ENCODE measurements at regions not wholly inside any gene's neighbourhood (a gene's known extent, or its start where the extent isn't known, plus 50 kb on each side); places are given as distances from the start of the nearest gene placed in this dataset.

DNA sequence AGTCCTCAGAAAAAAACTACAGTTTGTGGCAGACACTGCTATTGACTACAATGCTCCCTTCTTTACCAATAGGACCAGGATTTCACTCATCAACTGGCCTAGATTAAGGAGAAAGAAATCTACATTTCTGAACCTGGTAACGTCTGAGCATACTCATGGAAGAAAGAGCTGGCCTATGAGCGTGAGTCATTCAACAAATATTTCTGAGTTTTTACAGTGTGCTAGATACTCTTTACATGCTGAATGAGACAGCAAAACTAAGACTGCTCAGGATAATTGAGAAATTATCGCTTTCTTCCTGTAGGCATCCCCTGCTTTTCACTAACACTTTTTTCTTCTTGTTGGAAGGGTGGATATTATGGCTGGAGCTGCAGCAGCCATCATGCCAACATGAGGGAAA is 609.7 kb downstream of the TNS3 start (continued):
- TF ChIP-seq, protein P1, sequence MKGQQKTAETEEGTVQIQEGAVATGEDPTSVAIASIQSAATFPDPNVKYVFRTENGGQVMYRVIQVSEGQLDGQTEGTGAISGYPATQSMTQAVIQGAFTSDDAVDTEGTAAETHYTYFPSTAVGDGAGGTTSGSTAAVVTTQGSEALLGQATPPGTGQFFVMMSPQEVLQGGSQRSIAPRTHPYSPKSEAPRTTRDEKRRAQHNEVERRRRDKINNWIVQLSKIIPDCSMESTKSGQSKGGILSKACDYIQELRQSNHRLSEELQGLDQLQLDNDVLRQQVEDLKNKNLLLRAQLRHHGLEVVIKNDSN (CRISPR knock-in tag; IDR thresholded peaks at IDR 0.05), result no peak
- no peak for TF ChIP-seq JUN (CRISPR knock-in tag; IDR thresholded peaks at IDR 0.05)

DNA sequence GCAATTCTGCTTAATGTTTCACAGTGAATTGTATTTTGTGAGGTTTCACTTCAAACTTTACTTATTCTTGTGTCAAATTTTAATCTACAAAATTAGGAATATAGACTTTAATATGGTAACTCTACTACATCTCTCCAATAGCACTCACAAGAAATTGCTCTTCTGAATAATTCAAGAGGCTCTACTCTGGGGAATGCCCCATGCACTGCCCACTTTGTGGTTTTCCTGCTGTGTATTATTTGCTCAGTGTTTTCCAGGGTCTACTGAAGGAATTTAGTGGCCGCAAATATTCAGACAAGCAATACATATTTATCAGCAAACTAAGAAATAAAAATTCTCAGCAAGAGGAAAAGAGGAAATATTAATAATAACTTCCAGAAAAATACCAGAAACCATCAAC is 611.4 kb downstream of the TNS3 start:
- CTCF ChIA-PET, result no interaction called here
- no peak overlapping the region for H3K4me3 Mint-ChIP-seq
- H3K27ac Mint-ChIP-seq, result no peak overlapping the region
- no peaks in the 10 kb centered on the region for H3K4me1 Mint-ChIP-seq
- DNase-seq (ENCODE audit: low spot score) (no peak), ATAC-seq (no peak)
- POLR2A ChIA-PET, result no interaction called here
- no peaks in the 10 kb centered on the region for H3K36me3 Mint-ChIP-seq
- H3K9me3 Mint-ChIP-seq, result peaks cover 16% of the 10 kb centered on the region
- no peaks in the 10 kb centered on the region for H3K27me3 Mint-ChIP-seq (ENCODE audit: low read depth)
- TF ChIP-seq NR2C2 (CRISPR knock-in tag; IDR thresholded peaks at IDR 0.05), result no peak
- no peak for TF ChIP-seq CREM (CRISPR knock-in tag; IDR thresholded peaks at IDR 0.05)
- no peak for TF ChIP-seq RORB (CRISPR knock-in tag; IDR thresholded peaks at IDR 0.05)
- TF ChIP-seq, protein P2, sequence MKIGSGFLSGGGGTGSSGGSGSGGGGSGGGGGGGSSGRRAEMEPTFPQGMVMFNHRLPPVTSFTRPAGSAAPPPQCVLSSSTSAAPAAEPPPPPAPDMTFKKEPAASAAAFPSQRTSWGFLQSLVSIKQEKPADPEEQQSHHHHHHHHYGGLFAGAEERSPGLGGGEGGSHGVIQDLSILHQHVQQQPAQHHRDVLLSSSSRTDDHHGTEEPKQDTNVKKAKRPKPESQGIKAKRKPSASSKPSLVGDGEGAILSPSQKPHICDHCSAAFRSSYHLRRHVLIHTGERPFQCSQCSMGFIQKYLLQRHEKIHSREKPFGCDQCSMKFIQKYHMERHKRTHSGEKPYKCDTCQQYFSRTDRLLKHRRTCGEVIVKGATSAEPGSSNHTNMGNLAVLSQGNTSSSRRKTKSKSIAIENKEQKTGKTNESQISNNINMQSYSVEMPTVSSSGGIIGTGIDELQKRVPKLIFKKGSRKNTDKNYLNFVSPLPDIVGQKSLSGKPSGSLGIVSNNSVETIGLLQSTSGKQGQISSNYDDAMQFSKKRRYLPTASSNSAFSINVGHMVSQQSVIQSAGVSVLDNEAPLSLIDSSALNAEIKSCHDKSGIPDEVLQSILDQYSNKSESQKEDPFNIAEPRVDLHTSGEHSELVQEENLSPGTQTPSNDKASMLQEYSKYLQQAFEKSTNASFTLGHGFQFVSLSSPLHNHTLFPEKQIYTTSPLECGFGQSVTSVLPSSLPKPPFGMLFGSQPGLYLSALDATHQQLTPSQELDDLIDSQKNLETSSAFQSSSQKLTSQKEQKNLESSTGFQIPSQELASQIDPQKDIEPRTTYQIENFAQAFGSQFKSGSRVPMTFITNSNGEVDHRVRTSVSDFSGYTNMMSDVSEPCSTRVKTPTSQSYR (CRISPR knock-in tag; IDR thresholded peaks at IDR 0.05), result no peak
- TF ChIP-seq, protein P3, sequence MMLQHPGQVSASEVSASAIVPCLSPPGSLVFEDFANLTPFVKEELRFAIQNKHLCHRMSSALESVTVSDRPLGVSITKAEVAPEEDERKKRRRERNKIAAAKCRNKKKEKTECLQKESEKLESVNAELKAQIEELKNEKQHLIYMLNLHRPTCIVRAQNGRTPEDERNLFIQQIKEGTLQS (CRISPR knock-in tag; conservative IDR thresholded peaks at IDR 0.05), result no peak
- TF ChIP-seq, protein P4, sequence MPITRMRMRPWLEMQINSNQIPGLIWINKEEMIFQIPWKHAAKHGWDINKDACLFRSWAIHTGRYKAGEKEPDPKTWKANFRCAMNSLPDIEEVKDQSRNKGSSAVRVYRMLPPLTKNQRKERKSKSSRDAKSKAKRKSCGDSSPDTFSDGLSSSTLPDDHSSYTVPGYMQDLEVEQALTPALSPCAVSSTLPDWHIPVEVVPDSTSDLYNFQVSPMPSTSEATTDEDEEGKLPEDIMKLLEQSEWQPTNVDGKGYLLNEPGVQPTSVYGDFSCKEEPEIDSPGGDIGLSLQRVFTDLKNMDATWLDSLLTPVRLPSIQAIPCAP (CRISPR knock-in tag; IDR thresholded peaks at IDR 0.05), result no peak
- TF ChIP-seq, protein P5, sequence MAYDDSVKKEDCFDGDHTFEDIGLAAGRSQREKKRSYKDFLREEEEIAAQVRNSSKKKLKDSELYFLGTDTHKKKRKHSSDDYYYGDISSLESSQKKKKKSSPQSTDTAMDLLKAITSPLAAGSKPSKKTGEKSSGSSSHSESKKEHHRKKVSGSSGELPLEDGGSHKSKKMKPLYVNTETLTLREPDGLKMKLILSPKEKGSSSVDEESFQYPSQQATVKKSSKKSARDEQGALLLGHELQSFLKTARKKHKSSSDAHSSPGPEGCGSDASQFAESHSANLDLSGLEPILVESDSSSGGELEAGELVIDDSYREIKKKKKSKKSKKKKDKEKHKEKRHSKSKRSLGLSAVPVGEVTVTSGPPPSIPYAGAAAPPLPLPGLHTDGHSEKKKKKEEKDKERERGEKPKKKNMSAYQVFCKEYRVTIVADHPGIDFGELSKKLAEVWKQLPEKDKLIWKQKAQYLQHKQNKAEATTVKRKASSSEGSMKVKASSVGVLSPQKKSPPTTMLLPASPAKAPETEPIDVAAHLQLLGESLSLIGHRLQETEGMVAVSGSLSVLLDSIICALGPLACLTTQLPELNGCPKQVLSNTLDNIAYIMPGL (CRISPR knock-in tag; IDR thresholded peaks at IDR 0.05), result no peak
- TF ChIP-seq, protein P6, sequence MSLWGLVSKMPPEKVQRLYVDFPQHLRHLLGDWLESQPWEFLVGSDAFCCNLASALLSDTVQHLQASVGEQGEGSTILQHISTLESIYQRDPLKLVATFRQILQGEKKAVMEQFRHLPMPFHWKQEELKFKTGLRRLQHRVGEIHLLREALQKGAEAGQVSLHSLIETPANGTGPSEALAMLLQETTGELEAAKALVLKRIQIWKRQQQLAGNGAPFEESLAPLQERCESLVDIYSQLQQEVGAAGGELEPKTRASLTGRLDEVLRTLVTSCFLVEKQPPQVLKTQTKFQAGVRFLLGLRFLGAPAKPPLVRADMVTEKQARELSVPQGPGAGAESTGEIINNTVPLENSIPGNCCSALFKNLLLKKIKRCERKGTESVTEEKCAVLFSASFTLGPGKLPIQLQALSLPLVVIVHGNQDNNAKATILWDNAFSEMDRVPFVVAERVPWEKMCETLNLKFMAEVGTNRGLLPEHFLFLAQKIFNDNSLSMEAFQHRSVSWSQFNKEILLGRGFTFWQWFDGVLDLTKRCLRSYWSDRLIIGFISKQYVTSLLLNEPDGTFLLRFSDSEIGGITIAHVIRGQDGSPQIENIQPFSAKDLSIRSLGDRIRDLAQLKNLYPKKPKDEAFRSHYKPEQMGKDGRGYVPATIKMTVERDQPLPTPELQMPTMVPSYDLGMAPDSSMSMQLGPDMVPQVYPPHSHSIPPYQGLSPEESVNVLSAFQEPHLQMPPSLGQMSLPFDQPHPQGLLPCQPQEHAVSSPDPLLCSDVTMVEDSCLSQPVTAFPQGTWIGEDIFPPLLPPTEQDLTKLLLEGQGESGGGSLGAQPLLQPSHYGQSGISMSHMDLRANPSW (CRISPR knock-in tag; conservative IDR thresholded peaks at IDR 0.05; ENCODE audit: low read depth), result no peak
- no peak for TF ChIP-seq HMGA2 (CRISPR knock-in tag; IDR thresholded peaks at IDR 0.05)
- no peak for TF ChIP-seq GRHL2 (CRISPR knock-in tag; IDR thresholded peaks at IDR 0.05; ENCODE audit: insufficient replicate concordance, severe bottlenecking)
- TF ChIP-seq ZNF396 (CRISPR knock-in tag; IDR thresholded peaks at IDR 0.05; ENCODE audit: borderline replicate concordance), result no peak
- TF ChIP-seq, protein P7, sequence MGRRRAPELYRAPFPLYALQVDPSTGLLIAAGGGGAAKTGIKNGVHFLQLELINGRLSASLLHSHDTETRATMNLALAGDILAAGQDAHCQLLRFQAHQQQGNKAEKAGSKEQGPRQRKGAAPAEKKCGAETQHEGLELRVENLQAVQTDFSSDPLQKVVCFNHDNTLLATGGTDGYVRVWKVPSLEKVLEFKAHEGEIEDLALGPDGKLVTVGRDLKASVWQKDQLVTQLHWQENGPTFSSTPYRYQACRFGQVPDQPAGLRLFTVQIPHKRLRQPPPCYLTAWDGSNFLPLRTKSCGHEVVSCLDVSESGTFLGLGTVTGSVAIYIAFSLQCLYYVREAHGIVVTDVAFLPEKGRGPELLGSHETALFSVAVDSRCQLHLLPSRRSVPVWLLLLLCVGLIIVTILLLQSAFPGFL (CRISPR knock-in tag; IDR thresholded peaks at IDR 0.05; ENCODE audit: borderline replicate concordance), result no peak
- TF ChIP-seq ZNF671 (CRISPR knock-in tag; IDR thresholded peaks at IDR 0.05), result no peak
- TF ChIP-seq NR1H2 (CRISPR knock-in tag; IDR thresholded peaks at IDR 0.05), result no peak
- TF ChIP-seq ZNF423 (CRISPR knock-in tag; IDR thresholded peaks at IDR 0.05), result no peak
- TF ChIP-seq ZNF219 (CRISPR knock-in tag; IDR thresholded peaks at IDR 0.05; ENCODE audit: borderline replicate concordance), result no peak
- TF ChIP-seq, protein P8, sequence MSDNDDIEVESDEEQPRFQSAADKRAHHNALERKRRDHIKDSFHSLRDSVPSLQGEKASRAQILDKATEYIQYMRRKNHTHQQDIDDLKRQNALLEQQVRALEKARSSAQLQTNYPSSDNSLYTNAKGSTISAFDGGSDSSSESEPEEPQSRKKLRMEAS (CRISPR knock-in tag; IDR thresholded peaks at IDR 0.05), result no peak
- no peak for TF ChIP-seq ETV6 (CRISPR knock-in tag; IDR thresholded peaks at IDR 0.05)
- no peak for TF ChIP-seq NR3C1 (CRISPR knock-in tag; conservative IDR thresholded peaks at IDR 0.05; ENCODE audit: low read depth)
- no peak for TF ChIP-seq KAT7 (CRISPR knock-in tag; IDR thresholded peaks at IDR 0.05; ENCODE audit: borderline replicate concordance)
